ENCODE measurements at regions not wholly inside any gene's neighbourhood (a gene's known extent, or its start where the extent isn't known, plus 50 kb on each side); places are given as distances from the start of the nearest gene placed in this dataset.

DNA sequence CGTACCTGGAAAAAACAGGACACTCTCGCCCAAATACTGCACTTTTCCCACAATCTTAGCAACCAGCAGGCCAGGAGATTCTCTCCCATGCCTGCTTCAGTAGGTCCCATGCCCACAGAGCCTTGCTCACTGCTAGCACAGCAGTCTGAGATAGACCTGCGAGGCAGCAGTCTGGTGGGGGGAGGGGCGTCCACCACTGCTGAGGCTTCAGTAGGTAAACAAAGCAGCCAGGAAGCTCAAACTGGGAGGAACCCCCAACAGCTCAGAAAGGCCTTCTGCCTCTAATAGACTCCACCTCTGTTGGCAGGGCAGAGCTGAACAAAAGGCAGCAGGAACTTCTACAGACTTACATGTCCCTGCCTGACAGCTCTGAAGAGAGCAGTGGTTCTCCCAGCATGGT lies 1202.8 kb upstream of the ACVR2A start (continued):
- TF ChIP-seq, protein P1, sequence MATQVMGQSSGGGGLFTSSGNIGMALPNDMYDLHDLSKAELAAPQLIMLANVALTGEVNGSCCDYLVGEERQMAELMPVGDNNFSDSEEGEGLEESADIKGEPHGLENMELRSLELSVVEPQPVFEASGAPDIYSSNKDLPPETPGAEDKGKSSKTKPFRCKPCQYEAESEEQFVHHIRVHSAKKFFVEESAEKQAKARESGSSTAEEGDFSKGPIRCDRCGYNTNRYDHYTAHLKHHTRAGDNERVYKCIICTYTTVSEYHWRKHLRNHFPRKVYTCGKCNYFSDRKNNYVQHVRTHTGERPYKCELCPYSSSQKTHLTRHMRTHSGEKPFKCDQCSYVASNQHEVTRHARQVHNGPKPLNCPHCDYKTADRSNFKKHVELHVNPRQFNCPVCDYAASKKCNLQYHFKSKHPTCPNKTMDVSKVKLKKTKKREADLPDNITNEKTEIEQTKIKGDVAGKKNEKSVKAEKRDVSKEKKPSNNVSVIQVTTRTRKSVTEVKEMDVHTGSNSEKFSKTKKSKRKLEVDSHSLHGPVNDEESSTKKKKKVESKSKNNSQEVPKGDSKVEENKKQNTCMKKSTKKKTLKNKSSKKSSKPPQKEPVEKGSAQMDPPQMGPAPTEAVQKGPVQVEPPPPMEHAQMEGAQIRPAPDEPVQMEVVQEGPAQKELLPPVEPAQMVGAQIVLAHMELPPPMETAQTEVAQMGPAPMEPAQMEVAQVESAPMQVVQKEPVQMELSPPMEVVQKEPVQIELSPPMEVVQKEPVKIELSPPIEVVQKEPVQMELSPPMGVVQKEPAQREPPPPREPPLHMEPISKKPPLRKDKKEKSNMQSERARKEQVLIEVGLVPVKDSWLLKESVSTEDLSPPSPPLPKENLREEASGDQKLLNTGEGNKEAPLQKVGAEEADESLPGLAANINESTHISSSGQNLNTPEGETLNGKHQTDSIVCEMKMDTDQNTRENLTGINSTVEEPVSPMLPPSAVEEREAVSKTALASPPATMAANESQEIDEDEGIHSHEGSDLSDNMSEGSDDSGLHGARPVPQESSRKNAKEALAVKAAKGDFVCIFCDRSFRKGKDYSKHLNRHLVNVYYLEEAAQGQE (IDR thresholded peaks at IDR 0.05; ENCODE audit: low read depth), result no peak
- TF ChIP-seq, protein P2, sequence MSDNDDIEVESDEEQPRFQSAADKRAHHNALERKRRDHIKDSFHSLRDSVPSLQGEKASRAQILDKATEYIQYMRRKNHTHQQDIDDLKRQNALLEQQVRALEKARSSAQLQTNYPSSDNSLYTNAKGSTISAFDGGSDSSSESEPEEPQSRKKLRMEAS (IDR thresholded peaks at IDR 0.05), result no peak
- no peak for TF ChIP-seq TCF7L2 (IDR thresholded peaks at IDR 0.05; ENCODE audit: borderline replicate concordance, extremely low read depth, insufficient read depth, insufficient read length)

DNA sequence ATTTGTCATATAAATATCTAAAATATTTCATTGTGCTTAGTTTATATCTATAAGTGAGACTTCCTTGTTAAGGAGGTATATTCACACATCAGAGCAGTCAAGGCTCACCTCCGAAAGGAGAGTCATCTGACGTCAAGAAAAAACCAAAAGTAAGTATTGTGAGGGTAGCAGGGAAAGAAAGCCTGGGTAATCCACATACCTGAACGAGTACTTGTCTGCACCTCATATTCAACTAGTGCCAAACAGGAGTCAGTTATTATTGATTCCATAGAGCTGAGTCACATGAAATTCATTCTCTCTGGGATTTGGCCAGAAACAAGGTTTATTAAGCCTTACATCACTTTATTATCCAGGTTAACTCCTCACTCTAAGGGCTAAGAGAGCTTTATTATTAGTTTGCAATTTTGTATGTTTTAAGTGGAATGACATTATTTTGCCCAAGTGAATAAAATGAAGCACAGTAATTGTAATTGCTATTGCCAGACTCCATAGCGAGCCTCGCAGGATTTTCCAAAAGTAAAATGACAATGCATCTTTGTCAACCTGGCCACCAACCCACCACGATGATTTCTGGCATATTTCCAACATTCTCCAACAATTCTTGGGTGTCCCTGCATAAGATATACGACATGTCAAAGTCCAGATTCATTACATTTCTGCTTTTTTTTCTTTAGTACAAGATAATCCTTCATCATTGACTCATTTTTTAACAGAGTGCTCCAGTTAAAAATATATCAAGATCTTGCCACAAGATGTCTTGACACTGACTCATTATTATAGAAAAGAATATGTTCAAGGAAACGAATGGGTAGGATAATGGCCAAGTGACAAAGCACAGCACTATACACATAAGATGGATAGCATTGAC lies 1210.4 kb upstream of the ACVR2A start:
- Histone ChIP-seq H3K4me3 (replicated peaks in 1 of 2; ENCODE audit: low read depth in 1 of 2, low read length in 2 of 2) (peak overlapping the region in 1 of 2 experiments; percentile 6; a peak in 1 of 4 replicates), H3K9me2 (ENCODE audit: insufficient read depth) (no peaks in the 10 kb centered on the region), H3K27me3 (ENCODE audit: insufficient read depth, low read length) (no peaks in the 10 kb centered on the region), H3K36me3 (ENCODE audit: control insufficient read depth in 1 of 2, insufficient read depth in 2 of 2, low read length in 2 of 2) (no peaks in the 10 kb centered on the region), H3K9ac (ENCODE audit: low read length) (no peak overlapping the region), H3K27ac (ENCODE audit: low read depth, low read length) (no peak overlapping the region; the same call in 1 of the 2 replicates), H4K20me1 (ENCODE audit: insufficient read depth) (no peaks in the 10 kb centered on the region), H3K4me1 (ENCODE audit: control insufficient read depth in 1 of 2, insufficient read depth in 2 of 2, low read length in 2 of 2) (peaks cover 4 to 24% of the 10 kb centered on the region in 2 experiments), H2AFZ (ENCODE audit: low read depth, low read length, poor library complexity, severe bottlenecking) (peak overlapping the region; percentile 76), H3K79me2 (ENCODE audit: insufficient read depth, low read length) (no peaks in the 10 kb centered on the region), H3K9me3 (ENCODE audit: control insufficient read depth in 1 of 2, insufficient read depth in 1 of 2, low read depth in 1 of 2, low read length in 2 of 2) (no peaks in the 10 kb centered on the region), H3K4me2 (ENCODE audit: low read length) (peak overlapping the region; percentile 59)
- ATAC-seq (peak; percentile 91), DNase-seq (ENCODE audit: low read depth, low spot score) (peak; percentile 72)
- POLR2A ChIA-PET, result no interaction called here
- RAD21 ChIA-PET (ENCODE audit: low non-redundant PET in 1 of 2, low total read pairs in 2 of 2, uncharacterized antibody in 2 of 2, unreplicated experiment in 2 of 2), result no interaction called here
- intact Hi-C loops (cut with micrococcal nuclease), result no loop called here
- BruUV-seq (replicated peaks), result no TSS peak
- TF ChIP-seq CBX3 (IDR thresholded peaks at IDR 0.05; ENCODE audit: low read depth) (peak; percentile 36; the same call in 1 of the 2 replicates), EGR1 (IDR thresholded peaks at IDR 0.05; ENCODE audit: low read depth) (no peak), SRF (IDR thresholded peaks at IDR 0.05; ENCODE audit: low read depth) (0 out of 2 replicates have a peak, but pooled peaks have one; percentile 31), SP1 (IDR thresholded peaks at IDR 0.05; ENCODE audit: low read depth) (no peak), EZH2 (IDR thresholded peaks at IDR 0.05) (no peak), FOSL1 (IDR thresholded peaks at IDR 0.05; ENCODE audit: low read depth) (peak; percentile 78), JUND (IDR thresholded peaks at IDR 0.05) (peak; percentile 68), CEBPB (IDR thresholded peaks at IDR 0.05; ENCODE audit: low read depth) (peak; percentile 28; the same call in 1 of the 2 replicates)
- TF ChIP-seq, protein P2 (IDR thresholded peaks at IDR 0.05), result 0 out of 2 replicates have a peak, but pooled peaks have one; percentile 21
- CTCF ChIA-PET, result no interaction called here
